ENCODE measurements at regions not wholly inside any gene's neighbourhood (a gene's known extent, or its start where the extent isn't known, plus 50 kb on each side); places are given as distances from the start of the nearest gene placed in this dataset.
A peak's percentile ranks its signal among the peaks of the same experiment; 100 is the strongest.

DNA sequence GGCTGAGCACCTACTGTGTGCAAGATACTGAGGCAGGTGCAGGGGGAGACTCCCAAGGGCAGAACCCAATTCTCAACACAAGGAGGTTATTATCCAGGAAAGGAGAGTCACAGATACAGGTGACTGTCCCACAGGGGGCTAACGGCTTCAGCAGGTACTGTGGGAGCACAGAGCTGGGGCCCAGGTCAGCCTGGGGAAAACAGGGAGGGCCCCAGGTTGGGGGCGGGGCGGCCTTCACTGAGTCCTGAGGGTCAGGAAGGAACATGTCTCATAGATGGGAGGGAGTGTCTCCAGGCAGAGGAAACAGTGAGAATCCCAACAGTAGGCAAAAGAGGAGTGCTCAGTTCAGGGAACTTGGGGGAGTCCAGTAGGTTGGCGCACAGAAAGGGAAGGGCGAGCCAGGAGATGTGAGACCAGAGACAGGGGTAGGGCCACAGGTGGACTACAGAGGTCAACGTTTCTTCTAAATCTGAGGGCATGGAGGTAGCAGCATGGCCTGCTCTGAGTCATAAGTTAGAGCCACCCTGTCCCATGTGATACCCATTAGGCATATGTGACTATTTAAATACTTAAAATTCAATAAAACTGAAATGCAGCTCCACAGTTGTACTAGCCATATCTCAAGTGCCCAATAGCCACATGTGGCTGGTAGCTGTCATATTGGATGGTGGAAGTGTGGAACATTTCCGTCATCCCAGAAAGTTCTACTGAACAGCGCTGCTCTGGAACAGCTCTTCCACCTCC, 157.2 kb downstream of the TTC32 start:
- H3K4me3 ChIP-seq (ENCODE audit: low read depth, low read length) = no peak overlapping the region
- DNase-seq (ENCODE audit: low read depth) = no peak
- TF ChIP-seq, protein P1, sequence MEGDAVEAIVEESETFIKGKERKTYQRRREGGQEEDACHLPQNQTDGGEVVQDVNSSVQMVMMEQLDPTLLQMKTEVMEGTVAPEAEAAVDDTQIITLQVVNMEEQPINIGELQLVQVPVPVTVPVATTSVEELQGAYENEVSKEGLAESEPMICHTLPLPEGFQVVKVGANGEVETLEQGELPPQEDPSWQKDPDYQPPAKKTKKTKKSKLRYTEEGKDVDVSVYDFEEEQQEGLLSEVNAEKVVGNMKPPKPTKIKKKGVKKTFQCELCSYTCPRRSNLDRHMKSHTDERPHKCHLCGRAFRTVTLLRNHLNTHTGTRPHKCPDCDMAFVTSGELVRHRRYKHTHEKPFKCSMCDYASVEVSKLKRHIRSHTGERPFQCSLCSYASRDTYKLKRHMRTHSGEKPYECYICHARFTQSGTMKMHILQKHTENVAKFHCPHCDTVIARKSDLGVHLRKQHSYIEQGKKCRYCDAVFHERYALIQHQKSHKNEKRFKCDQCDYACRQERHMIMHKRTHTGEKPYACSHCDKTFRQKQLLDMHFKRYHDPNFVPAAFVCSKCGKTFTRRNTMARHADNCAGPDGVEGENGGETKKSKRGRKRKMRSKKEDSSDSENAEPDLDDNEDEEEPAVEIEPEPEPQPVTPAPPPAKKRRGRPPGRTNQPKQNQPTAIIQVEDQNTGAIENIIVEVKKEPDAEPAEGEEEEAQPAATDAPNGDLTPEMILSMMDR (IDR thresholded peaks at IDR 0.05; ENCODE audit: insufficient read depth, low read length) = no peak

DNA sequence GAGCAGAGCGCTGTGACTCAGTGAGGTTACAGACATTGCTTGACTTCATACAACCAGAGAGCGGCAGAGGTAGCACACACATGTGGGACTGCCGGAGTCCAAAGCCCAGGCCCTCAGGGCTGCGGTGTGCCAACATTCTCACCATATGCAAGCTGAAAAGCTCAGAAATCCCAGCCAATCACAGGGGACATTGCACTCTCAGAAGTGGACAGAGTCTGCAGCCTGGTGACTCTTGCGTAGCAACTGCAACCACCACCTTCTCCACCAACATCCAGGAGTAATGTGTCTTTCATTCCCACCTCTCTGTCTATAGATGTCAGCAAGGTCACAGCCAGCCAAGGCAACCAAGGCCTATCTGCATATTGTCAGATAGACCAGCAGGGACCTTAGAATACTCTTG, 158.1 kb downstream of the TTC32 start:
- H3K4me3 ChIP-seq (ENCODE audit: low read depth, low read length) = no peak overlapping the region
- TF ChIP-seq, protein P1 (IDR thresholded peaks at IDR 0.05; ENCODE audit: insufficient read depth, low read length) = no peak
- no peak for DNase-seq (ENCODE audit: low read depth)

DNA sequence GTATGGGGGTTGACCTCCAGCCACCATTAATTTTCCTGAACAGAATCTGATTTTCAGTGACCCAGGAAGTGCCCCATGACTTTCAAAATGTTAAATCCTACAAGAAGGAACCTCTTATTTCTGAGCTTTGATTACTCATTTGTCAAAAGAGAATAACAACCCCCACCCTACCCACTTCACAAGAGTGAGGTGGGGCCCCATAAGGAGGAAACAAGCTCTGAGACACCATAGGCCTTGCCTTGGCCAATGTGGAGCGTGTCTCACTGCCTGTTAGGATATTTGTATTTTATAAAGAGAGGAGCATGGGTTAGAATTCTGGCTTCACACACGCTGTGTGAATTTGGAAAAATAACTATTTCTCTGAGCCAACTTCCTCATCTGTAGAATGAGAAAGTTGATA, 158.9 kb downstream of the TTC32 start:
- no peak for DNase-seq (ENCODE audit: low read depth)
- H3K4me3 ChIP-seq (ENCODE audit: low read depth, low read length) = no peak overlapping the region
- TF ChIP-seq, protein P1 (IDR thresholded peaks at IDR 0.05; ENCODE audit: insufficient read depth, low read length) = no peak

DNA sequence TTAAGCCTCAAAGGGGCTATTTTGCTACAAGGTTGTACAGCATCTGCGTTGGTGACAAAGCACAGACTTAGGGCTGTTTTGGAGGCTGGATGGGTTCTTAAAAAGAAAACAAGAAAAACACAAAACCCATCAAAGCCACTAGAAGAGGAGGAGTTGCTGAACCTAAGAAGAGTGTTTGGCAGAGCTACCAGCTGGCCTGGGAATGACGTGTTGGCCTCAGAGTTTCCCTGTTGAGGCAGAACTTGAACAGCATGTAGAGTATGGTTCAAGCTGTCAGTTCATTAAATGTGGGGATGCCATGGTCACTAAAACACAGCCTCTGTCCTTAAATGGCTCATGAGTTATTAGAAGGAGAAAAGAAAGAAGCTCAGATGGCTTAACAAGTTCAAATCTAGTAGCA, 162.5 kb downstream of the TTC32 start:
- TF ChIP-seq, protein P1 (IDR thresholded peaks at IDR 0.05; ENCODE audit: insufficient read depth, low read length) = no peak
- H3K4me3 ChIP-seq (ENCODE audit: low read depth, low read length) = no peak overlapping the region
- peak; percentile 23 for DNase-seq (ENCODE audit: low read depth)

DNA sequence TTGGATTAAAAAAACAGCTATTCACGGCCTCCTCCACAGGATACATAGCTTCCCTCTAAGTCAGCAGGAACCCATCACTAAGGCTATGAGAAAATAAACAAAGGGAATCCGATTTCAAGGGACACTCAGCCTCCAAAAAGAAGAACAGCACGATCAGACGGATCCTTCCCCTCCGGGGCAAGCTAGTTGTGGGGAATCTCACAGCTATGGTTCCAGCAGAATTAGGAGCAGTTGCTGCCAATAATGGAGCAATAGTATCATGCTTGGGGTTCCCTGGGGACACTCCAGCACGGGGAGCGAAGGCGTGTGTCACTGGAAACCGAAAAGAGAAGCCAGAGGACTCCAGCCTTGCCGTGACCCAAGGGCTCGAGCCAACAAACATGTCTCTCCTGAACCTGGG, 163.1 kb downstream of the TTC32 start:
- H3K4me3 ChIP-seq (ENCODE audit: low read depth, low read length) = no peak overlapping the region
- TF ChIP-seq, protein P1 (IDR thresholded peaks at IDR 0.05; ENCODE audit: insufficient read depth, low read length) = no peak
- DNase-seq (ENCODE audit: low read depth) = peak; percentile 49

DNA sequence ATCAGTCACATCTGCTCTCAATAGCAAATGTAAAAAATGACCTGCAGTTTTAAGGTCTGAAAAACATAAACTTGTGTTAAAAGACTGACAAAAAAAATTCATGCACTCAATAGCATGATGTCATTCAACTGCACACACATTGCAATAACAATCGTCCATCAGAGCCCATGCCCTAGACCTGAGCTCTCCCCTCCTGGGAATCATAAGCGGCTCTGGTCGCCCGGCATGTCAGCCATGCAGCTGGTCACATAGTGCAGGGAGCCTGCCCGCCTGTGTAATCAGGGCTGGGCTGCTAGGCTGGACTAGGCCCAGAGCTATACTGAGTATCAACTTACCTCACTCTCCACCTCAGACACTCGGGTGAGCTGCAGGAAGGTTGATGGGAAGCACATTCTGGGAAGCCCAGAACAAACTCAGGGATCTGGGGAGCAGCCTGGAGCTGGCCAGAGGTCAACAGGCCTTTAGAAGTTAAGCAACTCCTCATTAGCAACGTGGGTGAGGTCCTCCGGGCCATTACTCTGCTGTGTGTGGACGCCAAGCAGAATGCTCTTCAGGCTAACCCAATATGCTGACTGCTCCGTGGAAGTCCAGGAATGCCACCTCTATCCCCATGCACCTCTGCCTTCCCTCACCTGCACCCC, 165.5 kb downstream of the TTC32 start:
- H3K4me3 ChIP-seq (ENCODE audit: low read depth, low read length) = no peak overlapping the region
- DNase-seq (ENCODE audit: low read depth) = no peak
- TF ChIP-seq, protein P1 (IDR thresholded peaks at IDR 0.05; ENCODE audit: insufficient read depth, low read length) = no peak

All from fibroblast of the aortic adventitia (primary cell).